GM18505 (cell line): ENCODE measurements at regions not wholly inside any gene's neighbourhood (a gene's known extent, or its start where the extent isn't known, plus 50 kb on each side); places are given as distances from the start of the nearest gene placed in this dataset.
"Not testable (repeated sequence)": the region's sequence is repeated elsewhere in the genome, so short reads cannot be mapped to it uniquely, and the experiment has no call there.

ENCODE experiments used
- ATAC-seq: cut with Tn5 transposase; IDR thresholded peaks from one replicate; pipeline ENCODE4 v1.9.1; 2021; ENCODE audit not compliant: unreplicated experiment
- POLR2A ChIP-seq: IDR thresholded peaks from 4 replicates; pipeline ENCODE4 v1.6.1; 2011; ENCODE audit warnings: borderline replicate concordance; ENCODE audit not compliant: insufficient read depth, insufficient read length; ENCODE audit errors: extremely low read depth

DNA sequence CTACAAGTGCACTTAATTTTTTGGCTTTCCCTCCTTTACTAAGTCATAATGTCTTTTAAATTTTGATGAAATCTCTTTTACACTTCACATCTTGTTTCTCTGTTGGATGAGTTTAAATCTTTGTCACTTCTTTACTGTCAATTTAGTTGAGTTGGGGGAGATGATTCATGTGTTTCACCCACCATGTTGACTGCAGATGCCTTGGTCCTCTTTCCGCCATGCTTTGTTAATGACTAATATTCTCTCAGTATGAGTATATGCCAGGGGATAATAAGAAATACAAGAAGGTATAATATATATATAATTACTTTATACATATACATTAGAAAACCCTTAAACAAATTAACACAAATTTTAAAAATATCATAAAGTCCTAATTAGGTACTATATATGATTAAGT, 149.7 kb upstream of the SPRED1 start:
- TF ChIP-seq POLR2A = no peak
- ATAC-seq = no peak

DNA sequence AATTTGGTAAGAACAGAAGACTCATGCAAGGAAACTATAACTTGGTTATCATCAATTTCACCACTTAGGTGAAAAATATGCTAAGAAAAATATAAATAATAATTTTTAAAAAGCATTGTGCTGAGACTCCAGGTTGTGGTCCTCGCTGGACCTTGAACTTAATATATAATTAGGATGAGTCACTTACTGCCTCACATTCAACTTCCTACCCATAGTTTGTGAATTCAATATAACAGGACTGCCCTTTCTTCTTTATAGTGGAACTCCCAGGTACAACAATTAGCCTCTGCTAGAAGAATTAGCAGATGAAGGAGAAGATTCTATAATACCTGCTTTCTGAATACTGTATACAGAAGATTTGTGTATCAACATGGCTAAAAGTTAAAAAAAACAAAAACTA, 149.1 kb upstream of the SPRED1 start:
- no peak for TF ChIP-seq POLR2A
- ATAC-seq = no peak

DNA sequence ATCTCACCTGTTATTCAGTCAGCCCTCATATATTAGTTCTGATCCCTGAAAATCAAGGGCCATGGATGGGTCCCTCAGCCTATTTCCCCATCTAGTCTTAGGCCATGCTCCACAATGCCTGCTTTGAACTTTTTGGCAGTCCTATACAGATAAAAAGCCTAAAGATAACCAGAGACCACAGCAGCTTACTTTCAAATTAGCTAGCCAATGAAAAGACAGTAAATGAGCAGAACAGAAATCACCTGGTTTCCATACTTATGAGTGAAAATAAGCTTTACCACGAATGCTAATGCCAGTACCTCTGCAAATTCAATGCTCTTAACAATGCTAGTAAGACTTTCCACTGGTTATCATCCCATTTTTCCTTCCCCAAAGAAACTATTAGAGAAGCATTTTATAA, 141.6 kb upstream of the SPRED1 start:
- TF ChIP-seq POLR2A = no peak
- ATAC-seq = no peak

DNA sequence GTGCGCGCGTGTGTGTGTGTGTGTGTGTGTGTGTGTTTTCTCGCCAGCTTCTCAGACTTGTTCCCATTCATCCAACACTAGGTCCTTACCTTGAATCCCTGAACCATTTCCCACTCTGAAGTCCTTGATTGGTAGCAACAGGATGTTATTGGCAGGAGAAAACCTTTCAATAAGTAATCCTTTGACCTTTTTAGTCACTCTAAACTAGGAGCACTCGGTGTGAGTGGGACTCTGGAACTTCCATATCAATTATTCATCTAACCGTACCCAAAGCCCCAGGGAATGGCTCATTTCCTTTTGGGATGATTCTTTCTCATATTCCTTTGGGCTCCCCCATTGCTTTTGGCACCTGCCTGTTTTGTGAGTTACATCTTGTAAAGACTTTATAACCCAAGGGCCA, 140.2 kb upstream of the SPRED1 start:
- TF ChIP-seq POLR2A = no peak
- no peak for ATAC-seq

DNA sequence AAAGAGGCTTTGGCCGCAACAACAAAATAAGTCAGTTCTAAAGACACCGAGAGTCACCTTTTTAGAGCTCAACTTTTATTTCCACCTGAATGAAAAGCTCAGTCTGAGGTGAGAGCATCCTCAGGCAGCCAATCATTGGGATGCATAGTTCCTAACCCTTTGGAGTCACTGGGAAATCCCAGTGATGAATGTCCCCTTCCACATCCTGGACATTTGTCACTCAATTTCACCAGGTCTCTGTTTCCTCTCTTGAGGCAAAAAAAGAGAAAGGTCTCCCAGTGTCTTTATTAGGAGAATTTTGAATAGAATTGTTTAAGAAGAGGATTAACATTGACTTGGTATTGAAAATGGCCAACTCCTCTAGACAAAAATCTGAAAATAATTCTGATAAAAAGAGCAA, 137.5 kb upstream of the SPRED1 start:
- TF ChIP-seq POLR2A = no peak
- ATAC-seq = no peak

- TF ChIP-seq POLR2A = no peak
- ATAC-seq = no peak
Measured at GRCh38 chr15:38117781-38118180, 134.9 kb upstream of the SPRED1 start.

DNA sequence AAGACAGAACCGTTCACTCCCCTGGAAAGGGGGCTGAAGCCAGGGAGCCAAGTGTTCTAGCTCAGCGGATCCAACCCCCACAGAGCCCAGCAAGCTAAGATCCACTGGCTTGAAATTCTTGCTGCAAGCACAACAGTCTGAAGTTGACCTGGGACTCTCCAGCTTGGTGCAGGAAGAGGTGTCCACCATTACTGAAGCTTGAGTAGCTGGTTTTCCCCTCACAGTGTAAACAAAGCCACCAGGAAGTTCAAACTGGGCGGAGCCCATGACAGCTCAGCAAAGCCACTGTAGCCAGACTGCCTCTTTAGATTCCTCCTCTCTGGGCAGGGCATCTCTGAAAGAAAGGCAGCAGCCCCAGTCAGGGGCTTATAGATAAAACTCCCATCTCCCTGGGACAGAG, 132.8 kb upstream of the SPRED1 start:
- not testable (repeated sequence) for ATAC-seq

DNA sequence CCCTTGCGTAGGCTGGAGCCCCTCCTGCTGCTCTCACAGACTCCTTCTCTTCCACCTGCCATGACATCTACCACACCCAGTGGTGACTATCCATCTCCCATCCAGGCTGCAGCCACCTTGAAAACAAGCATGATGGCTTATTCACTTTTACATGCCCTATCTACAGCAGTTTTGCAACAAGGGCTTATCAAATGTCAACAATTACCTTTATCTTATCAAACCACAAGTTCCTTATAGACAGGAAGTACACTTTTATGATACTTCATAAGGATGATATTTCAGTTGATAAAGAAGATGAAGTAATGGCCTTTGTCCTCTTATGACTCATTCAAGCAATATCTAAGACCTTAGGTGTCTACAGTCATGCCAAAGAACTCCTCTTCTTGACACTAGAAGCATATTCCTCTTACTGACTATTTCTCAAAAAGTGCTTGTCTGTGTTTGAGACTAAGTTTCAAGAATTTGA, 125.3 kb upstream of the SPRED1 start:
- no peak for TF ChIP-seq POLR2A
- no peak for ATAC-seq

DNA sequence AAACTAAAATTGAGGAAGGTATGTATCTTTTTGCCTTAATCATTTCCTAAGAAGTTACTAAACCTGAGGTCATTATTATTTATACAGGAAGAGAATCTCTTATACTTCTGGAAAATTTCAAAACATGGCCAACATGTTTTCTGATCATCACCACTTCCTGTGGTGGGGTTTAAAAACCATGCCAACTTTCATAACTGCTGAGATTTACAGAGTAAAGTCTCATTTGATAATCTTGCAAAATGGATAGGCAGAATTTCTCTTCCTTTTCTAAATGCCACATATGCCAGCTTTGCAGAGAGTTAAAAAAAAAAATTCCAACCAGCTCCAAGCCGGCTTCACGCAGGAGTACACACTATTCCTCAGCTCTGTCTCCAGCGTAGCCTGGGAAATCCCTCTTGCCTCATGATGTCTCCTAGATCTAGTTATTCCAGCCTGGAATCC, 124.3 kb upstream of the SPRED1 start:
- no peak for ATAC-seq
- no peak for TF ChIP-seq POLR2A

DNA sequence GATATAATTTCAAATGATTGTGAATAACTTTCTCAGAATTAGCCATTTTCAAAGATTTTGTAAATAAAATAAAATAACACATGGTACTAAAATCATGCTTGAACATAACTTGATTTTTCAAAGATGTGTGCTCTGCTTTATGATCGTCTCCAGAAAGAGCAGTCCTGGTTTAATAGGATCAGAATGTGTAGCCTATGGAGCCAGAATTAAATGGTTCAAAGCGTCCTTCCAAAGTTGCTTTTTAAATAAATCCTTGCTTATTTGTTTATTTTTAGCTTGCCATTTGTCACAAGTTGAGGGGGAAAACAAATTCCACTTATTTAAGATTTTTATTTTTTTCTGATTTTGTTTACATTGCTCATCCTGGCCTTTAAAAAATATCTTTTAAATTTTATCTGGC, 123.7 kb upstream of the SPRED1 start:
- no peak for ATAC-seq
- TF ChIP-seq POLR2A = no peak

GRCh38 chr15:38129531-38130204, 123.0 kb upstream of the SPRED1 start:
- TF ChIP-seq POLR2A = no peak
- ATAC-seq = peak; percentile 43

GRCh38 chr15:38130205-38130567, 122.5 kb upstream of the SPRED1 start:
- no peak for TF ChIP-seq POLR2A
- ATAC-seq = peak; percentile 13

- no peak for TF ChIP-seq POLR2A
- no peak for ATAC-seq
Measured at GRCh38 chr15:38130740-38131498, 121.7 kb upstream of the SPRED1 start.

GRCh38 chr15:38134252-38134651, 118.4 kb upstream of the SPRED1 start:
- no peak for TF ChIP-seq POLR2A
- no peak for ATAC-seq

DNA sequence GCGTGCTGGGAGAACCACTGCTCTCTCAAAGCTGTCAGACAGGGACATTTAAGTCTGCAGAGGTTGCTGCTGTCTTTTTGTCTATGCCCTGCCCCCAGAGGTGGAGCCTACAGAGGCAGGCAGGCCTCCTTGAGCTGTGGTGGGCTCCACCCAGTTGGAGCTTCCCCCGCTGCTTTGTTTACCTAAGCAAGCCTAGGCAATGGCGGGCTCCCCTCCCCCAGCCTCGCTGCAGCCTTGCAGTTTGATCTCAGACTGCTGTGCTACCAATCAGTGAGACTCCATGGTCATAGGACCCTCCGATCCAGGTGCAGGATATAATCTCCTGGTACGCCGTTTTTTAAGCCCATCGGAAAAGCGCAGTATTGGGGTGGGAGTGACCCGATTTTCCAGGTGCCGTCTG, 110.4 kb upstream of the SPRED1 start:
- ATAC-seq = not testable (repeated sequence)
